ENCODE measurements at regions not wholly inside any gene's neighbourhood (a gene's known extent, or its start where the extent isn't known, plus 50 kb on each side); places are given as distances from the start of the nearest gene placed in this dataset.

DNA sequence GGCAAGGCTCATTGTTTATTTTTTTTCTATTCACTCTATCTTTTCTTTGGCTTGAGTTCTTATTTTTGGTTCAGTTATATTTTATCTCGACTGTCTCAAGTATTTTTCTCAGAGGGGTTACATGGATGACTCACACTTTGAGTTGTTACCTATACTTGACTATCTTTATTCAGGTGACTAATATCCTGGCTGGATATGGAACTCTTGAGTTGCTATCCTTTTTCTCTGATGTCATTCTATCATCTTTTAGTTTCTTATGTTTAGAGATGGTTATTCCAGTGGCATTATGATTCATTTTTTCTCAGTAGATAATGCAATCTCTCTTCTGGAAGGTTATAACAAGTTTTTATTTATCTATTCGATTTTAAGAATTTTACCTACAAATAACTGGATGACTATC lies 117.9 kb downstream of the COX18 start:
- TF ChIP-seq POLR2A (IDR thresholded peaks at IDR 0.05; ENCODE audit: low read depth, low read length) (no peak), POLR2AphosphoS5 (IDR thresholded peaks at IDR 0.05; ENCODE audit: low read depth, low read length) (no peak)
